Nephron progenitor cell (in vitro differentiated cells): ENCODE measurements at regions not wholly inside any gene's neighbourhood (a gene's known extent, or its start where the extent isn't known, plus 50 kb on each side); places are given as distances from the start of the nearest gene placed in this dataset.

Experiments used
- DNase-seq: peaks from one replicate; pipeline ENCODE4 v3.0.0; 2021
- H3K27ac Mint-ChIP-seq: 2 replicates; pipeline ENCODE4 v1.8.0; 2021; ENCODE audit warnings: mild to moderate bottlenecking, moderate library complexity, mixed read lengths
- H3K27me3 Mint-ChIP-seq: 2 replicates; pipeline ENCODE4 v1.8.0; 2021; ENCODE audit warnings: mild to moderate bottlenecking, low read depth, mixed read lengths; ENCODE audit not compliant: poor library complexity
- H3K36me3 Mint-ChIP-seq: 2 replicates; pipeline ENCODE4 v1.8.0; 2021; ENCODE audit warnings: low read depth, mixed read lengths
- H3K4me1 Mint-ChIP-seq: 2 replicates; pipeline ENCODE4 v1.8.0; 2021; ENCODE audit warnings: mixed read lengths
- H3K4me3 Mint-ChIP-seq: 2 replicates; pipeline ENCODE4 v1.8.0; 2021; ENCODE audit warnings: mild to moderate bottlenecking, moderate library complexity, mixed read lengths
- H3K9me3 Mint-ChIP-seq: 2 replicates; pipeline ENCODE4 v1.8.0; 2021; ENCODE audit warnings: mild to moderate bottlenecking, moderate library complexity, mixed read lengths
- CTCF ChIP-seq: fragments of 200-600 bp; sonication (generic); IDR thresholded peaks from 2 replicates; pipeline ENCODE4 v1.5.0; 2021; ENCODE audit warnings: antibody characterized with exemption

GRCh38 chr11:8775332-8775731 is 92.7 kb downstream of the RPL27A start:
- H3K4me3 Mint-ChIP-seq: no peak overlapping the region
- peaks cover 42% of the 10 kb centered on the region for H3K4me1 Mint-ChIP-seq
- DNase-seq: no peak
- H3K27me3 Mint-ChIP-seq: peaks cover under 1% of the 10 kb centered on the region
- peaks cover 12% of the 10 kb centered on the region for H3K36me3 Mint-ChIP-seq
- no peaks in the 10 kb centered on the region for H3K9me3 Mint-ChIP-seq
- no peak overlapping the region for H3K27ac Mint-ChIP-seq
- TF ChIP-seq CTCF: no peak

- Mint-ChIP-seq H3K4me3 (no peak overlapping the region), H3K9me3 (no peaks in the 10 kb centered on the region), H3K4me1 (peaks cover 42% of the 10 kb centered on the region), H3K36me3 (peaks cover 13% of the 10 kb centered on the region), H3K27me3 (peaks cover 2% of the 10 kb centered on the region), H3K27ac (peak overlapping the region; percentile 15)
- no peak for DNase-seq
- TF ChIP-seq CTCF: no peak
Measured at GRCh38 chr11:8775734-8776133, 93.1 kb downstream of the RPL27A start.

- no peak for TF ChIP-seq CTCF
- no peak for DNase-seq
- no peaks in the 10 kb centered on the region for H3K9me3 Mint-ChIP-seq
- peaks cover 16% of the 10 kb centered on the region for H3K36me3 Mint-ChIP-seq
- no peak overlapping the region for H3K4me3 Mint-ChIP-seq
- H3K4me1 Mint-ChIP-seq: peaks cover 42% of the 10 kb centered on the region
- peaks cover 2% of the 10 kb centered on the region for H3K27me3 Mint-ChIP-seq
- no peak overlapping the region for H3K27ac Mint-ChIP-seq
Measured at GRCh38 chr11:8776209-8776608, 93.6 kb downstream of the RPL27A start.

GRCh38 chr11:8777907-8778767 is 95.5 kb downstream of the RPL27A start:
- Mint-ChIP-seq H3K4me3 (no peak overlapping the region), H3K4me1 (peaks cover 34% of the 10 kb centered on the region), H3K9me3 (no peaks in the 10 kb centered on the region), H3K27ac (peak overlapping the region; percentile 63), H3K27me3 (peaks cover 2% of the 10 kb centered on the region), H3K36me3 (peaks cover 19% of the 10 kb centered on the region)
- TF ChIP-seq CTCF: no peak
- no peak for DNase-seq

- Mint-ChIP-seq H3K4me3 (no peak overlapping the region), H3K36me3 (peaks cover 25% of the 10 kb centered on the region), H3K27ac (peak overlapping the region; percentile 73), H3K9me3 (no peaks in the 10 kb centered on the region), H3K4me1 (peaks cover 30% of the 10 kb centered on the region), H3K27me3 (peaks cover 2% of the 10 kb centered on the region)
- no peak for DNase-seq
- no peak for TF ChIP-seq CTCF
Measured at GRCh38 chr11:8779107-8779506, 96.5 kb downstream of the RPL27A start.

GRCh38 chr11:8779732-8780131 is 97.1 kb downstream of the RPL27A start:
- Mint-ChIP-seq H3K27ac (no peak overlapping the region), H3K36me3 (peaks cover 25% of the 10 kb centered on the region), H3K9me3 (no peaks in the 10 kb centered on the region), H3K4me3 (no peak overlapping the region), H3K4me1 (peaks cover 30% of the 10 kb centered on the region), H3K27me3 (peaks cover 2% of the 10 kb centered on the region)
- no peak for TF ChIP-seq CTCF
- no peak for DNase-seq
